Kidney (tissue), 13 donors: ENCODE measurements at regions not wholly inside any gene's neighbourhood (a gene's known extent, or its start where the extent isn't known, plus 50 kb on each side); places are given as distances from the start of the nearest gene placed in this dataset.

ENCODE experiments used
- DNase-seq, 5 donors: peaks; one replicate each; pipeline ENCODE4 v3.0.0-alpha.2; 2013 to 2020
- FAIRE-seq: peaks from 2 replicates; lab custom pipeline; 2012; peaks lifted over from hg19 to GRCh38; lab: Jason Lieb, UNC
- H3K27ac ChIP-seq, 2 donors: one replicate each; pipeline ENCODE4 v1.7.0; 2013; ENCODE audit warnings: low read depth in 2 of 2, low read length in 2 of 2, inconsistent platforms in 1 of 2
- H3K27me3 ChIP-seq: one replicate; pipeline ENCODE4 v1.7.1; 2013; ENCODE audit warnings: low read length, inconsistent platforms; ENCODE audit not compliant: control insufficient read depth, insufficient read depth
- H3K36me3 ChIP-seq, 3 donors: one replicate each; pipeline versions ENCODE4 v1.7.0 to v1.7.1; 2013; ENCODE audit warnings: low read length in 3 of 3, control low read depth in 1 of 3, inconsistent platforms in 1 of 3; ENCODE audit not compliant: insufficient read depth in 3 of 3, control insufficient read depth in 2 of 3
- H3K4me1 ChIP-seq, 3 donors: one replicate each; pipeline versions ENCODE4 v1.7.0 to v1.7.1; 2013; ENCODE audit warnings: low read length in 3 of 3, inconsistent platforms in 1 of 3, low read depth in 1 of 3; ENCODE audit not compliant: control insufficient read depth in 2 of 3, insufficient read depth in 2 of 3
- H3K4me3 ChIP-seq, 3 donors: one replicate each; pipeline versions ENCODE4 v1.7.0 to v1.8.1; 2013; ENCODE audit warnings: low read length in 3 of 3, control low read depth in 1 of 3, inconsistent platforms in 1 of 3
- H3K9ac ChIP-seq, 3 donors: one replicate each; pipeline versions ENCODE4 v1.7.0 to v1.7.1; 2013; ENCODE audit warnings: low read length in 3 of 3, control low read depth in 1 of 3, inconsistent platforms in 1 of 3
- H3K9me3 ChIP-seq, 3 donors: one replicate each; pipeline versions ENCODE4 v1.7.0 to v1.7.1; 2013; ENCODE audit warnings: low read length in 3 of 3, control low read depth in 1 of 3, inconsistent platforms in 1 of 3; ENCODE audit not compliant: control insufficient read depth in 2 of 3, insufficient read depth in 1 of 3
- CTCF ChIP-seq: IDR thresholded peaks from 3 replicates; pipeline ENCODE4 v1.5.1; 2012; ENCODE audit warnings: mild to moderate bottlenecking, moderate library complexity, borderline replicate concordance; ENCODE audit not compliant: insufficient read depth; ENCODE audit errors: extremely low read depth
- intact Hi-C: fragments of 100-400 bp; cut with DNase I; formaldehyde crosslinking; loops from one replicate; pipeline ENCODE4 v1.11.1; 2022
- donor health status: control.
- donor health status: control.
- donor health status: control.
- donor health status: control.
- donor health status: control.
- donor health status: DM: yes; HTN: yes; CAD: no.
- donor health status: Normal renal cell carcinoma (clear cell type).

GRCh38 chr1:104084380-104084779 lies 334.7 kb downstream of the AMY1C start:
- Histone ChIP-seq H3K4me1 (no peaks in the 10 kb centered on the region), H3K9ac (no peak overlapping the region), H3K36me3 (no peaks in the 10 kb centered on the region), H3K27me3 (no peaks in the 10 kb centered on the region), H3K9me3 (no peaks in the 10 kb centered on the region), H3K4me3 (no peak overlapping the region), H3K27ac (no peak overlapping the region)
- intact Hi-C loops, result no loop called here
- DNase-seq (no peak), FAIRE-seq (no peak)
- TF ChIP-seq CTCF, result no peak

- H3K27ac ChIP-seq, result no peak overlapping the region
- TF ChIP-seq CTCF, result no peak
- H3K27me3 ChIP-seq, result no peaks in the 10 kb centered on the region
- H3K4me3 ChIP-seq, result no peak overlapping the region
- H3K36me3 ChIP-seq, result no peaks in the 10 kb centered on the region
- H3K4me1 ChIP-seq, result no peaks in the 10 kb centered on the region
- H3K9ac ChIP-seq, result no peak overlapping the region
- FAIRE-seq, result no peak
- H3K9me3 ChIP-seq, result no peaks in the 10 kb centered on the region
- intact Hi-C loops, result no loop called here
- no peak for DNase-seq
Observed at GRCh38 chr1:104092698-104093097, 343.0 kb downstream of the AMY1C start.

GRCh38 chr1:104098837-104099236 lies 349.1 kb downstream of the AMY1C start:
- no peaks in the 10 kb centered on the region for H3K27me3 ChIP-seq
- no peak overlapping the region for H3K27ac ChIP-seq
- no peak for DNase-seq
- no peak for TF ChIP-seq CTCF
- H3K4me3 ChIP-seq, result no peak overlapping the region
- H3K4me1 ChIP-seq, result no peaks in the 10 kb centered on the region
- H3K36me3 ChIP-seq, result no peaks in the 10 kb centered on the region
- FAIRE-seq, result no peak
- H3K9me3 ChIP-seq, result no peaks in the 10 kb centered on the region
- intact Hi-C loops, result no loop called here
- H3K9ac ChIP-seq, result no peak overlapping the region

GRCh38 chr1:104100115-104100514 lies 350.4 kb downstream of the AMY1C start:
- H3K9me3 ChIP-seq, result no peaks in the 10 kb centered on the region
- peak in 2 of 5 donors; percentile 31 to 37 for DNase-seq

More at GRCh38 chr1:104100115-104100514, 350.4 kb downstream of the AMY1C start:
- TF ChIP-seq CTCF, result no peak
- no peaks in the 10 kb centered on the region for H3K4me1 ChIP-seq
- H3K27me3 ChIP-seq, result no peaks in the 10 kb centered on the region
- H3K36me3 ChIP-seq, result no peaks in the 10 kb centered on the region
- intact Hi-C loops, result no loop called here
- FAIRE-seq, result no peak
- no peak overlapping the region for H3K9ac ChIP-seq
- H3K4me3 ChIP-seq, result no peak overlapping the region
- no peak overlapping the region for H3K27ac ChIP-seq
